ENCODE measurements at regions not wholly inside any gene's neighbourhood (a gene's known extent, or its start where the extent isn't known, plus 50 kb on each side); places are given as distances from the start of the nearest gene placed in this dataset.

- no peaks in the 10 kb centered on the region for H3K9me2 ChIP-seq (ENCODE audit: insufficient read depth)
- H3K4me3 ChIP-seq, result no peak overlapping the region
- H3K4me2 ChIP-seq, result no peak overlapping the region
- peak; percentile 70 to 73 for DNase-seq
- H3K9me3 ChIP-seq (ENCODE audit: insufficient read depth, low read depth), result no peaks in the 10 kb centered on the region
- no peaks in the 10 kb centered on the region for H3K79me2 ChIP-seq (ENCODE audit: low read depth)
- no peak overlapping the region for H2AFZ ChIP-seq
- TF ChIP-seq CTCF (conservative IDR thresholded peaks at IDR 0.05) (peak; percentile 95), EZH2 (IDR thresholded peaks at IDR 0.05; ENCODE audit: low read depth) (no peak)
- H4K20me1 ChIP-seq (ENCODE audit: insufficient read depth), result no peaks in the 10 kb centered on the region
- intact Hi-C loops (cut with micrococcal nuclease; ENCODE audit: unreplicated experiment), result loop anchor here (1.0 to 2.0 kb wide), 3 partner anchors 162 to 656 kb away; a partner anchor contains a TSS
- no peaks in the 10 kb centered on the region for H3F3A ChIP-seq (ENCODE audit: insufficient read depth, low read depth)
- H3K36me3 ChIP-seq (ENCODE audit: low read depth), result no peaks in the 10 kb centered on the region
- POLR2A ChIA-PET (ENCODE audit: unreplicated experiment), result no interaction called here
- no peaks in the 10 kb centered on the region for H3K4me1 ChIP-seq (replicated peaks; ENCODE audit: insufficient read depth)
- CTCF ChIA-PET, result no interaction called here
- H3K27ac ChIP-seq, result no peak overlapping the region
- no TSS peak for BruUV-seq (replicated peaks)
- H3K27me3 ChIP-seq (ENCODE audit: insufficient read depth, low read depth), result no peaks in the 10 kb centered on the region
Observed at GRCh38 chr13:107211073-107211472, 643.1 kb upstream of the ARGLU1 start.

- H3K4me3 ChIP-seq, result no peak overlapping the region
- H3K36me3 ChIP-seq (ENCODE audit: low read depth), result no peaks in the 10 kb centered on the region
- H3K9me3 ChIP-seq (ENCODE audit: insufficient read depth, low read depth), result no peaks in the 10 kb centered on the region
- no peaks in the 10 kb centered on the region for H3K79me2 ChIP-seq (ENCODE audit: low read depth)
- no peaks in the 10 kb centered on the region for H3K27me3 ChIP-seq (ENCODE audit: insufficient read depth, low read depth)
- TF ChIP-seq CTCF (conservative IDR thresholded peaks at IDR 0.05), result no peak
- no peak for TF ChIP-seq EZH2 (IDR thresholded peaks at IDR 0.05; ENCODE audit: low read depth)
- intact Hi-C loops (cut with micrococcal nuclease; ENCODE audit: unreplicated experiment), result loop anchor here (1.0 to 2.0 kb wide), 3 partner anchors 163 to 656 kb away; a partner anchor contains a TSS
- H3F3A ChIP-seq (ENCODE audit: insufficient read depth, low read depth), result no peaks in the 10 kb centered on the region
- no peak overlapping the region for H3K4me2 ChIP-seq
- H3K27ac ChIP-seq, result no peak overlapping the region
- H4K20me1 ChIP-seq (ENCODE audit: insufficient read depth), result no peaks in the 10 kb centered on the region
- H2AFZ ChIP-seq, result no peak overlapping the region
- BruUV-seq (replicated peaks), result no TSS peak
- no peaks in the 10 kb centered on the region for H3K9me2 ChIP-seq (ENCODE audit: insufficient read depth)
- no peaks in the 10 kb centered on the region for H3K4me1 ChIP-seq (replicated peaks; ENCODE audit: insufficient read depth)
- ChIA-PET CTCF (no interaction called here), POLR2A (ENCODE audit: unreplicated experiment) (no interaction called here)
- DNase-seq, result no peak
Observed at GRCh38 chr13:107210723-107211030, 642.7 kb upstream of the ARGLU1 start.

GRCh38 chr13:107209824-107210722 is 642.1 kb upstream of the ARGLU1 start:
- no peak overlapping the region for H3K4me2 ChIP-seq
- no peaks in the 10 kb centered on the region for H3K9me3 ChIP-seq (ENCODE audit: insufficient read depth, low read depth)
- no peak overlapping the region for H2AFZ ChIP-seq
- ChIA-PET CTCF (interaction anchor here (0.7 kb wide), 1 partner anchor 60 kb away, joined by 4 read pairs; no protein-coding TSS in a partner anchor), POLR2A (ENCODE audit: unreplicated experiment) (no interaction called here)
- H3F3A ChIP-seq (ENCODE audit: insufficient read depth, low read depth), result no peaks in the 10 kb centered on the region
- H3K36me3 ChIP-seq (ENCODE audit: low read depth), result no peaks in the 10 kb centered on the region
- intact Hi-C loops (cut with micrococcal nuclease; ENCODE audit: unreplicated experiment), result loop anchor here (2.0 to 5.0 kb wide), 2 partner anchors 657 to 882 kb away; a partner anchor contains a TSS
- BruUV-seq (replicated peaks), result no TSS peak
- no peaks in the 10 kb centered on the region for H3K79me2 ChIP-seq (ENCODE audit: low read depth)
- no peaks in the 10 kb centered on the region for H3K4me1 ChIP-seq (replicated peaks; ENCODE audit: insufficient read depth)
- no peak for DNase-seq
- no peak overlapping the region for H3K4me3 ChIP-seq
- TF ChIP-seq EZH2 (IDR thresholded peaks at IDR 0.05; ENCODE audit: low read depth), result no peak
- H3K9me2 ChIP-seq (ENCODE audit: insufficient read depth), result no peaks in the 10 kb centered on the region
- no peak overlapping the region for H3K27ac ChIP-seq
- no peaks in the 10 kb centered on the region for H4K20me1 ChIP-seq (ENCODE audit: insufficient read depth)
- H3K27me3 ChIP-seq (ENCODE audit: insufficient read depth, low read depth), result no peaks in the 10 kb centered on the region
